ENCODE measurements at regions not wholly inside any gene's neighbourhood (a gene's known extent, or its start where the extent isn't known, plus 50 kb on each side); places are given as distances from the start of the nearest gene placed in this dataset.

GRCh38 chr12:91577586-91578539 is 395.2 kb upstream of the DCN start:
- no peak for DNase-seq (ENCODE audit: low read depth)

GRCh38 chr12:91576432-91576831 is 393.8 kb upstream of the DCN start:
- no peak for DNase-seq (ENCODE audit: low read depth)

GRCh38 chr12:91575630-91576029 is 393.0 kb upstream of the DCN start:
- no peak for DNase-seq (ENCODE audit: low read depth)

- DNase-seq (ENCODE audit: low read depth), result no peak
These were observed 392.4 kb upstream of the DCN start for GRCh38 chr12:91574975-91575374.

GRCh38 chr12:91574391-91574790 is 391.8 kb upstream of the DCN start:
- DNase-seq (ENCODE audit: low read depth), result no peak

DNA sequence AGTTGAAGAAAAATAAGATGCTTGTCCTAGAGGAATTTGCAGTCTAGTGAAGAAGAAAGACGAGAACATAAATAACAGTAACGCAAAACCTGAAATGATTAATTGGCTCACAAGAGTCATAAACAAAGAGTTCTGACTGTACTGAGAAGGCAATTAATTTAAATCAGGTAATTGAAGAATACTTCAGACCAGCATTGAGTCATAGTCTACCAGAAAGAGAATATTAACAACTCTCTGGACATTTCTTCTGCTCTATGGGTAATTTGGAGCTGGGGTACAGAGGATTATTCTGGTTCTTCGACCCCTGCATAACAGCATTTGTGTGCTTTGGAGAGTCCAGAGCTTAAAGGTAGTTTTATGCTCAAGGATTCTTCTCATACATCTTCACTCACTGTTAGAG is 390.3 kb upstream of the DCN start:
- no peak for DNase-seq (ENCODE audit: low read depth)

- DNase-seq (ENCODE audit: low read depth), result no peak
These were observed 384.5 kb upstream of the DCN start for GRCh38 chr12:91567100-91567485.

GRCh38 chr12:91566328-91567099 is 383.9 kb upstream of the DCN start:
- DNase-seq (ENCODE audit: low read depth), result no peak

DNA sequence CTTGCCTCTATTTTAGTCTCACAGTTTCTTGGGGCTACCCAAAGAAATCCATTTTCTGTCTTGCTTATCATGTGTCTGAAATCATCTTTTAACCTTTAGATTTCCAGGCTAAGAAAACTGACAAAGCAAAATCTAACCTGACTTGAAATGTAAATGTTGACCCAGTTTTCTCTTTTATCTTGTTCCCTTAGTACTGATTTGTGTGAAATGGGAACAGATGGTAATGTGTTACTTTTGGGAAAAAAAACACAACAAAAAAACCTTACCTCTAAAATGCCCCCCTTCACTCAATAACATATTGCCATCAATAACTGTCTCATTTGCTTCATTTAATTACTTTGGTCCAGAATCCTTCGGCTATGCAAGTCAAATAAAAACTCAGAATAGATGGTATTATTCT is 383.2 kb upstream of the DCN start:
- DNase-seq (ENCODE audit: low read depth), result no peak

DNA sequence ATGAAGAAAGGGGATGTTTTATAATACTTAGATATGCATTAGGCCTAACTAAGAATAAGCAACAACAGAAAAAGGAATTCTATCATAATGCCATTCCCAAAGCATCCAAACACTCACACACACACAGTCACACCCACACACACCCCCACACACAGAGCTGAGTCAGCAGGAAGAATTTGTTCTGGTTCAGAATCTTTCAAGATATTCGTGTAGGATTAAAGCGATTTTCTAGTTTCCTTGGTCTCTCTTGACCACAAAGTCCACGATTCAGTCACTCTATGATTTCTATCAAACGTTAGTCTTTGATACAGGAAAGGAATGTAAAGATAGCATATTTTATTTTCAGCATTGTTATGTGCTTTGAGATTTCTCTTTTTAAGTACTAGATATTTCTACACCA is 382.6 kb upstream of the DCN start:
- no peak for DNase-seq (ENCODE audit: low read depth)

DNA sequence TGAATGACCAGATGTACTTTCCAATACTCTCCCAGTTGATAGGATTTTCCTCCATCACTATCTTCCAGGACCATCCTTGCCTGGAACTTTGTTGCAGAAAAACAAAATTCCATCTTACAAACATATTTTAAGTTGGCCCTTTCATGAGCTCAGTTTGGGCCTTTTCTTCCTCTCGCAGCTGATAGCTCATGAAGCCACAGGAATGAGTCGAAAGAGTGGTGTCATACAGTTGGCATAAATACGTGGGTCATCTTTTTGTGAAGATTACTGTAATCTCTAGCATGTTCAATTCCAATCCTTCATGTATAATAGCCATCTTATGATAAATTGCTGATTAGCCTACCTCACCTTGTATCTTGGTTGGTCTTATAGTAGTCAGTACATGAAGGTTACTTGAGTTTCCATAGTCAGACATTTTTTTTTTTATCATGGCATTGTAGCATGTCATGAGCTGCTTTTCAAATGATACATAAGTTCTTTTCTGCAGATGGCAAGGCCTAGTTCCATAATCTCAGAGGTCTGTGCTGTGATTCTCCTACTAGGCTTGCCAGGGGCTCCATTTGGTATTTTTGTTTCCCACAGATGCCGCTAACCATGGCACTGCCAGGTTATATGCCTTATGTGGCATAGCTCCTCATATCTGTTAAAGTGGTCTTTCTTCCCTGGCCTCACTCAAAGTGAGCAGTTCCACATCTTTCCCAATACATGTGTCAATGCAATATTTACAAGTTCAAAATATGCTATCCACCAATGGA is 380.6 kb upstream of the DCN start:
- DNase-seq (ENCODE audit: low read depth), result no peak

- no peak for DNase-seq (ENCODE audit: low read depth)
These were observed 379.9 kb upstream of the DCN start for GRCh38 chr12:91562476-91562875.

DNA sequence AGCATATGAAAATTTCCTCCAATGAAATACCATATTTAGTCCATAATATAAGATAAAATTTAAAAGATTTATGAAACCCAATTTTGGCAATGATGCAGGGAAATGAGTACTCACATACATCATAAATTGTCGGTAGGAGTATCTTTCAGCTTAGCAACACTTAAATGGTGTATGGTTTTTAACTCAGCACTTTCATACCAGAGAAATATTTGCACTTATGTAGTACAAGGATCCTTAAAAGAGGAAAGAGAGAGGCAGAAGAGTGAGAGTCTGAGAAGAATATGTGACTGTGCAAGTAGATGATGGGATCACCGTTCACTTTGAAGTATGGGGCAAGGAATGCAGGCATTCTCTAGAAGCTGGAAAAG is 379.3 kb upstream of the DCN start:
- no peak for DNase-seq (ENCODE audit: low read depth)

DNA sequence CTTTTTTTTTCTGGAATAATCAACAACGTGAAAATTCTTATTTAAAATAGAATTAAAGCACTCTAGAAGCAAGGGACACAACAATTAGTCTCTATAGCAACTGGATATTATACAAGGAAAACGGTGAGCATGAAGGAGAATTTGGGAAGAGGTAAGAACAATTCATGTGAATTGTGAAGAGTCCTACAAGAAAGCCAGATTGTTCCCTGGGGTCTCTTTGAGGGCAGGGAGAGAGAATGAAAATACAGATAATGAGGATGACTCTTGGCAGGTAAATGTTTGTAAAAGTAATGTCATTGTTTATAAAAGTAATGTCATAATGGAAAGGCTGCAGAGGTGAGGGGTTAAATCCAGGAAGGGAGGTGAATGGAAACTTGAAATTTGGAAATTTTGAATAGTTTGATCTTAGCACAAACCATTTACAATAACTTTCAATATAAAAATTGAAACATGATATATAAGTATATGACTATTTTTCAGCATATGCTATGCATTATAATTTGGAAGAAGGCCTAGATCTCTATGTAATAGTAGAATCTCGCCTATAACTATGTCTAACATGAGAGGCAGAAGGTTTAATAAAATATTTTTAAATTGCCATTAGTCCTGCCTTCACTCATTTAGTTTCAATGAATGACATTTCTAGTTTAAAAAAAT is 378.8 kb upstream of the DCN start:
- no peak for DNase-seq (ENCODE audit: low read depth)

DNA sequence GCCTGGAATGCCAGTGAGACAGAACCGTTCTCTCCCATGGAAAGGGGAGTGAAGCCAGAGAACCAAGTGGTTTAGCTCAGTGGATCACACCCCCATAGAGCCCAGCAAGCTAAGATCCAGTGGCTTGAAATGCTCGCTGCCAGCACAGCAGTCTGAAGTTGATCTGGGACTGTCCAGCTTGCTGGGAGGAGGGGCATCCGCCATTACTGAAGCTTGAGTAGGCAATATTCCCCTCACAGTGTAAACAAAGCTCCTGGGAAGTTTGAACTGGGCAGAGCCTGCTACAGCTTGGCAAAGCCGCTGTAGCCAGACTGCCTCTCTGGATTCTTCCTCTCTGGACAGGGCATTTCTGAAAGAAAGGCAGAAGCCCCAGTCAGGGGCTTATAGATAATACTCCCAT is 374.3 kb upstream of the DCN start:
- DNase-seq (ENCODE audit: low read depth), result no peak

DNA sequence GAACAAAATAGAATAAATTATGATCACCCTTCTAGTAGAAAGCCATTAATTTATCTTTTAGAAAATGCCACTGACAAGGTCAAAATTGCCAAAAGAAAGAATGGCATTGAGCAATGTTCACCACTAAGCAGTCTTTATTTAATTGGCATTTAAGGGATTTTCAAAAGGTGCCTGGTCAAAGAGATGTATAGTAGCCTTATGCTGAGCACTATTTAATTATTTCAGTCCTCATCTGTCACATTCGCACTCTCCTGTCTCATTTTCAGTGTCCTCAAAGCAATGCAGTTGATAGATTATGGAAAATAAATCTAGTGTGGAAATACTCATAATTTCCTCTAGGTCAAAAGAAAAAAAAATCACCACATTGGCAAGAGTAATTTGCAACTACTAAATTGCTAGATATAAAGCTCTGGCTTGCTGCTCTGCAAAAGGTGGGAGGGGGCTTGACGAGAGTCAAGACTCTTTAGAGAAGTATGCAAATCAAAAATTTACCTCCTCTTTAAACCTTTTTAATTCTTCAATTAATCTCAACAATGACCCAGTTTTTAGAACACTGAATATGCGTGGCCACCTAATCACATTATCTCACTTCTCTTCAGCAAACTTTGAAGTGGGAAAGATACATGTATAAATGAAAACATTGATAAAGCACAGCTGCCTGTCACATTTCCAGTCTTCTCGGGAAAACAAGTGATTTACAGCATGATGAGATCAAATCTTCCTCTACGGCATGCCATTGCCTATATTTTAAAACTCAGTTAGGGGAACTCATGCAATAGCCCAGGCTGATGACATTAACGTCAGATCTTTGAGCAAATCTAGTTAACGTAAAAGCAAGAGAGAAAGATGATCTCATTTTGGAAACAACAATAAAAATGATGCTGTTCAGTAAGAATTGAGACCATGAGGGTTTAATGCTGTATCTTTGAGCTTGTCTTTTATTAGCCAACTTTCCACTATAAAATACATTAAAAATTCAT is 373.1 kb upstream of the DCN start:
- no peak for DNase-seq (ENCODE audit: low read depth)

DNA sequence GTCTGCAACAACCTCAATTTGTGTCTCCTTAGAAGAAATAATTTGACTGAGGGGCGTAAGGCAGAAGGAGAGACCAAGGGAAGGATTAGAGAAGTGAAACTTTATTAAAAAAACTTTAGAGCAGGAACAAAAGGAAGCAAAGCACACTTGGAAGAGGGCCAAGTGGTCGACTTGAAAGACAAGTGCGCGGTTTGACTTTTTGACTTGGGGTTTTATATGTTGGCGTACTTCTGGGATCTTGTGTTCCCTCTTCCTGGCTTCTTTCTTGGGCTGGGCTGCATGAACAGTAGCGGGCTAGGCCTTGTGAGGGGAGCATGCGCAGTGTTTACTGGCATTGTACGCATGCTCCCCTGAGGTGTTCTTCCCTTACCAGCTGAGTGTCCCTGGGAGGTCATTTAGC is 369.3 kb upstream of the DCN start:
- no peak for DNase-seq (ENCODE audit: low read depth)

- no peak for DNase-seq (ENCODE audit: low read depth)
These were observed 368.6 kb upstream of the DCN start for GRCh38 chr12:91551242-91551641.

DNA sequence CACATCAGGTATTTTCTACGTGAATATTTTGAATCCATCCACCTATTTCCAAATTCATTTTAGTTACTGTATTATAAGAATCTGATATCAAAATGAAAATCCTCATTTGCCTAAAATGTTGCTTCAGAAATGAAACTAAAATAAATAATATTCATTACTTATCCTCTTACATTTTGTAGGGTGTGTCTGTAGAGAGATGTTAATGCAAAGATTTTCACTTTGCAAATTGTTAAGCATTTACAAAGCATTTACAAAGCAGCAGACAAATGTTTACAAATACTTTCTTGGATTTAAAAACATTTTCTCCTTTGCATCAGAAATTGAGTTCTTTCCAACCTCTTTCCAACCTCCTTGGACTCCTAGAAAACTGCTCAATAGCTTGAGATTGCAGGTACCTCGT is 360.0 kb upstream of the DCN start:
- no peak for DNase-seq (ENCODE audit: low read depth)

DNA sequence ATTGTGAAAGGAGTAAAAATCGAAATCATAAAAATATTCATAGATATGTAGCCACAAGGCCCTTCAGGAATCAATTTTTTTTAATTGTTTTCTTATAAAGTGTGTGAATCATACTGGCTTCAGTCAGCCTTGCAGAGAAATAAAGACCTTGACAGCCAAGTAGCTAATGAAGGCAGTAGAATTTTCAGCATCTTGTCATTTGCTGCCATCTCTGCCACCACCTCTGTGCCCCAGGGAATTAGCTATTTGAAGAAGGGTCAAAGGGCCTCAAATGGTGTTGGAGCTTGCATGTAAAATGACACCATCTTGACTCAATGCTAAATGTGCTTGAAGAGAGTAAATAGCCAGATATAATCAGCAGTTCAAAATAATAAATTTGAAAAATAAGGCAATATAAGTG is 359.4 kb upstream of the DCN start:
- no peak for DNase-seq (ENCODE audit: low read depth)

- DNase-seq (ENCODE audit: low read depth), result no peak
These were observed 355.8 kb upstream of the DCN start for GRCh38 chr12:91538418-91538817.
